ENCODE measurements at regions not wholly inside any gene's neighbourhood (a gene's known extent, or its start where the extent isn't known, plus 50 kb on each side); places are given as distances from the start of the nearest gene placed in this dataset.

DNA sequence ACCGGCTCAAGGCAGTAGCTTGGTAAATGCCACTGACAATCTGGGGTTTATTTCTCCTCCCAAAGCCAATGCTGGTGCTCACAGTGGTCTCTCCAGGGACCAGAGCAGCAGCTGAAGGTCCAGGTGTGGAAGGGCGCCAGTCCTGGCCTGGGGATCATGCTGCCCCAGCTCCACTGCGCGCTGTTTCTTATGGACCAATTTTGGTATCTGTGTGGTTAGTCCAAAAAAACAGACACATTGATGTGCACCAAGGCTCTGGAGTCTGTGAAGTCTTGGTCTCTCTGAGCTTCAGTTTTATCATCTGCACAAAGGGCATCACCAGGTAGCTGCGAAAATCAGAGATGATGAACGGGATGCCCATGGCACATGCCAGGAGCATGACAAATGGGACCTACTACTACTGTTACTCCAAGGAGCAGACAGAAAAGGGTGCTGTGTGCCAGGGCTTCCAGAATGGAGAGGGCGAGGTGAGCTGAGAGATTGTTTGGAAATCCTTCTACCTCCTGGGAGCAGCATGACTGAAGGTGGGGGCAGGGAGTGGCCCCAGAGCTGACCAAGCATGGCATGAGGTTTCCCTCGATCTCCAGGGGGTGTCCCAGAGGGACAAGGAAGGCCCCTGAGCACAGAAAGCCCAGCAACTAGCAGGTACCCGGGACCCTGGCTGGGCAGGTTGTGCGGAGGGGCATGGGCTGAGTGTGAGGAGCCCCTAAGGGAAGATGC is 134.3 kb upstream of the PRR20G start:
- DNase-seq (no peak), ATAC-seq (no peak)
- 77 to 82% (median 80%) methylated on average over 9 to 10 of the region's 10 CpGs for WGBS, 4 donors
- Histone ChIP-seq H3K4me1 (no peaks in the 10 kb centered on the region), H3K9me3 (no peaks in the 10 kb centered on the region), H3K4me3 (no peak overlapping the region), H3K27me3 (peaks cover 0 to 78% (median 23%) of the 10 kb centered on the region in 9 donors), H3K27ac (no peak overlapping the region), H3K36me3 (no peaks in the 10 kb centered on the region)
- TF ChIP-seq POLR2A (IDR thresholded peaks at IDR 0.05), result no peak
- TF ChIP-seq, protein P1, sequence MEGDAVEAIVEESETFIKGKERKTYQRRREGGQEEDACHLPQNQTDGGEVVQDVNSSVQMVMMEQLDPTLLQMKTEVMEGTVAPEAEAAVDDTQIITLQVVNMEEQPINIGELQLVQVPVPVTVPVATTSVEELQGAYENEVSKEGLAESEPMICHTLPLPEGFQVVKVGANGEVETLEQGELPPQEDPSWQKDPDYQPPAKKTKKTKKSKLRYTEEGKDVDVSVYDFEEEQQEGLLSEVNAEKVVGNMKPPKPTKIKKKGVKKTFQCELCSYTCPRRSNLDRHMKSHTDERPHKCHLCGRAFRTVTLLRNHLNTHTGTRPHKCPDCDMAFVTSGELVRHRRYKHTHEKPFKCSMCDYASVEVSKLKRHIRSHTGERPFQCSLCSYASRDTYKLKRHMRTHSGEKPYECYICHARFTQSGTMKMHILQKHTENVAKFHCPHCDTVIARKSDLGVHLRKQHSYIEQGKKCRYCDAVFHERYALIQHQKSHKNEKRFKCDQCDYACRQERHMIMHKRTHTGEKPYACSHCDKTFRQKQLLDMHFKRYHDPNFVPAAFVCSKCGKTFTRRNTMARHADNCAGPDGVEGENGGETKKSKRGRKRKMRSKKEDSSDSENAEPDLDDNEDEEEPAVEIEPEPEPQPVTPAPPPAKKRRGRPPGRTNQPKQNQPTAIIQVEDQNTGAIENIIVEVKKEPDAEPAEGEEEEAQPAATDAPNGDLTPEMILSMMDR (IDR thresholded peaks at IDR 0.05), result no peak
- intact Hi-C loops (cut with DNase I), result no loop called here

DNA sequence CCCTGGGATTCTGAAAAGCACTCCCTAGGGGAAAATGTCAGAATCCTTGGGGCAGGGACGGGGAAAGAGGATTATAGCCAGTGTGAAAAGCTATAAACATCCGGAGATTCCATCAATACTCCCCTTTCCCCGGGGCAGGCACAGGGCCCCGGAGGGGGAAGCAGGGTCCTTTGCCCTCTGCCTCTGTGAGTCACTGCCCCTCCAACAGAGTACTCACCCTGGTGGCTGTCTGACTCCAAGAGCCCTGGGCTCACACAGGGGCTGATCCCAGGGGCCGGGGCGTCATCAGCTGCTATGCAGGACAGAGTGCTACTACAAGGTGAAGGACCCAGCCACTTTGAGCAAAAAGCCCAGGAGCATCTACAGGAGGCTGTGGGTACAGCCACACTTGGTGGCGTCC is 133.0 kb upstream of the PRR20G start:
- peaks cover 0 to 80% (median 23%) of the 10 kb centered on the region in 9 donors for H3K27me3 ChIP-seq
- no peak for TF ChIP-seq POLR2A (IDR thresholded peaks at IDR 0.05)
- TF ChIP-seq, protein P1 (IDR thresholded peaks at IDR 0.05), result no peak
- DNase-seq (no peak), ATAC-seq (no peak)
- H3K27ac ChIP-seq, result no peak overlapping the region
- intact Hi-C loops (cut with DNase I), result no loop called here
- H3K4me3 ChIP-seq, result no peak overlapping the region
- no peaks in the 10 kb centered on the region for H3K4me1 ChIP-seq
- WGBS, 4 donors, result 30 to 40% (median 37%) methylated on average over 6 to 7 of the region's 7 CpGs
- no peaks in the 10 kb centered on the region for H3K9me3 ChIP-seq
- H3K36me3 ChIP-seq, result no peaks in the 10 kb centered on the region

DNA sequence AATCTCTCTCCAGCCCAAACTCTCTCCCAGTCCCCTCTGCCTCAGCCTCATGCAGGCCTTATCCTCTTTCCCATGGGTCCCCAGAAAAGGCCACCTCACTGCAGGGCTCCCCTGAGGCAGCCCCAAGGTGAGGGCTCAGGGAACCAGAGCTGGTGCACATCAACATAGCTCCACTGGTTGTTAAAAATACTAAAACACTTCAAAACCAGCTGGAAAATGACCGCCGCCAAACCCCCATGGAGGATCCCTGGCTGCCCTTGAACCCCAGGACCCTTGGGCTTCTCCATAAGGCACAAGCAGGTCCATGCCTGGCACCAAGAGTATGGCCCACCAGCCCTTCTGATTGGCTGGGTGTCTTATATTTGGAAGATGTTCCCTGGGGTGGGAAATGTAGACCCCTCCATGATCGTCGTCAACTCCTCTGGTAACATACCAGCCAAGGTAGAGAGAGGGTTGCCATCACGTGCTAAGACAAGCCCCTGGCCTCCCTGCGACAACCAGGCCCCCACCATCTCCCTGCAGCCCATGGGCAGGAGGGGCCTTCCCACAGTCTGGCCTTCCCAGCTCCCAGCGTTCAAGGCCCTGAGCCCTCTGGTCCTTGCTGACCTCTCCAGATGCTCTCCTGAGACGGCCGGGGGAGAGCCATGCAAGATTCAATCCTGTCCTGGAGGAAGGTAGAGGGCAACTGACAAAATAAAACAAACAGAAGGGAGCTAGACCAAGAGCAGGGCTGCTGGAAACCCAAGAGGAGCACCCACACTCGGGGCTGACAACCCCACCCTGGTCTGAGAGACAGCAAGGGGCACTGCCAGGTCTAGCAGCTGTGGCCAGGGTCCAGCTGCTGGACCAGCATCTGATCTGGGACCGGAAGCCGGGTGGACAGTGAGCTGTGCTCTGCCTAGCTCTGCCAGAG is 132.1 kb upstream of the PRR20G start:
- TF ChIP-seq POLR2A (IDR thresholded peaks at IDR 0.05), result no peak
- TF ChIP-seq, protein P1 (IDR thresholded peaks at IDR 0.05), result no peak
- H3K9me3 ChIP-seq, result no peaks in the 10 kb centered on the region
- no peaks in the 10 kb centered on the region for H3K36me3 ChIP-seq
- ATAC-seq (no peak), DNase-seq (no peak)
- whole genome bisulfite sequencing, 4 donors, result 71 to 100% (median 76%) methylated on average over 5 to 12 of the region's 12 CpGs
- no peak overlapping the region for H3K27ac ChIP-seq
- intact Hi-C loops (cut with DNase I), result no loop called here
- H3K27me3 ChIP-seq, result peaks cover 0 to 80% (median 28%) of the 10 kb centered on the region in 9 donors
- H3K4me1 ChIP-seq, result no peaks in the 10 kb centered on the region
- H3K4me3 ChIP-seq, result no peak overlapping the region

DNA sequence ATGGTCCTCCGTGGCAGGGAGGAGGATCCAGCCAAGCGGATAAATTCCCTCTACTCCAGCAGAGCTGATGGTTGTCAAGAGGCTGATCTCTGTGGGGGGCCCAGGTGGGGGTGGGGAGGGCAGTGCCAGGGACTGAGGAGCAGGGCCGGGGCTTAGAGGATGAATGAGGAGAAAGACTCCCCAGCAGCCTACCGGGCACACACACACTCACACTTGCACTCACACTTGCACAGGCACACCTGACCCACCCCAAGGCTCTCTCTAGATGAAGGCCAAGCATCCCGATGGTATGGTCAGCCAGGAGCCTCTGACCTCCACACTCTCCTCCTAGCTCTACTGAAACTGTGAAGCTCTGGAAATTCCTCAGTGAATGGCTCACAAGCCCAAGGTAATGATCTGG is 131.3 kb upstream of the PRR20G start:
- TF ChIP-seq POLR2A (IDR thresholded peaks at IDR 0.05), result no peak
- TF ChIP-seq, protein P1 (IDR thresholded peaks at IDR 0.05), result no peak
- no peaks in the 10 kb centered on the region for H3K4me1 ChIP-seq
- H3K4me3 ChIP-seq, result no peak overlapping the region
- H3K27ac ChIP-seq, result no peak overlapping the region
- no peaks in the 10 kb centered on the region for H3K9me3 ChIP-seq
- ATAC-seq (no peak), DNase-seq (peak in 1 of 5 donors; percentile 21)
- intact Hi-C loops (cut with DNase I), result no loop called here
- 49 to 57% (median 56%) methylated on average over 3 to 5 of the region's 5 CpGs for WGBS, 4 donors
- peaks cover 0 to 82% (median 32%) of the 10 kb centered on the region in 9 donors for H3K27me3 ChIP-seq
- H3K36me3 ChIP-seq, result no peaks in the 10 kb centered on the region
